OCI-M1 (cell line): ENCODE measurements at regions not wholly inside any gene's neighbourhood (a gene's known extent, or its start where the extent isn't known, plus 50 kb on each side); places are given as distances from the start of the nearest gene placed in this dataset.

Source experiments
- DNase-seq: peaks from one replicate; lab custom pipeline; 2025; lab: John Stamatoyannopoulos, UW

- DNase-seq: no peak
Measured at GRCh38 chr2:188720811-188721605, 253.2 kb upstream of the COL3A1 start.

DNA sequence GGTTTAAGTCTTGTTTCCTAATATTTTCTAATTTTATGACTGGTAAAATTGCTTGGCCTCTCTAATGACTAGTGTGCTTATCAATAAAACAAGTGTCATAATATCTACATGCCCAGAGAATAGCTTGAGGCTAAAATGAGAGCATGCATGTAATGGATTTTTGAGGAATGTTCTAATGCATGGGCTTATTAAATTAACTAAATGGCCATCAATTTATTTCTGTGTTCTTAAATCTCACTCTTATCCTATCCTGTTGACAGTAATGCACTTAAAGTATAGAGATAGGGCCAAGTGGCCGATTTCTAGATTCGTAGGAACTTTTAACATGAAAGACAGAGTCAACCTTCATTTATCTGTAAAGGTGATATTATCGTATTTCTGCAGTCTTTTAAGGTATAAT, 252.4 kb upstream of the COL3A1 start:
- no peak for DNase-seq

DNA sequence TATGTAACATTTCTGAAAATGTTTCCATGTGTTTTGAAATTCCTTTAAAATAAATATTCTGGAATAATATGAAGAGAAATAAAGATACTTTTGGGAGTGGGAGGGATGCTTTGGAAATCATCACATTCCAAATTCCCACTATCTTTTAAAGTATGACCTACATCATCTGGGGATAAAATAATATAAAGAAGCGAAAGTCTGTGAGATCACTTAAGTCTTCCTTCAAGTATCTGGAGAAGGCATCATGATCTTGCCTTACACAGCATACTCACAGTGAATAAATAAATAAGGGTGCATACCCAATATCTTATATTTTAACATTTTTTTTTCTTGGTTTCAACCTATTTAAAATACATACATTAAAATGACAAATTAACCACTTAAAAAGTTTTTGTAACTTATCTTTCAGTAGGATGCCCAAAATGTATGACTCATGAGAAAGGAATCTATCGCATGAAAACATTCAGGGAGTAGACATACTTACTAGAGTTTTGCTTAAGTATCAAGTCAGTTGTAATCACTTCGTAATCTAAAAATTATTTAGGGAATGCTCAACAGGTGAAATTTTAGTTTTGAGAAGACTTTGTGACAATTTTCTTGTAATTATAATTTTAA, 248.3 kb upstream of the COL3A1 start:
- no peak for DNase-seq

DNA sequence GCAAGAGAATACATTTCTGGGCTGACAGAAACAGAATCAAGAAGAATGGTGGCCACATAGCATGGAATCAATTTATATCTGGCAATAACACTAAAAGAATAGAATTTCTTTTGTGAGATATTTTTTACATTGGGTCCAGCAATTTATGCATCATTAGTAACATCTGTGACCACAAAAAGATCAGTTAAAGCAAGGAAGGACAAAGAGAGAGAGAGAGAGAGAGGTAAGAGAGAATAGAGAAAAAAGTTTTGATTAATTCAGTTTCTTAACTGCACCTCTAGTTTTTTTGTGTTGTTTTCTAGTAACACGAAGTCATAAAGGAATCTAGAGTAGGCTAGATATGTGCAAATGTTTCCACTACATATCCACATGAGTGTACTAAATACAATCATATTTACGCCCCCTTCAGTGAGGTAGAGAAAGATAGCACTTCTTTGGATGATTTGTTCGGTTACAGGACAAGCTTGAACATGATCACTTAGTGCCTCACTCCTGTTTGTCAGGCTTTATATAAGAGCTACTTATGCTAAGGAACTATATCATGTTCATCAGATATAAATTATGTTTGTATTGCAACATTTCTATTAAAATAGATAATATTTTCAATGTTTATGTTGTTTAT, 247.4 kb upstream of the COL3A1 start:
- no peak for DNase-seq

- no peak for DNase-seq
Measured at GRCh38 chr2:188727846-188728245, 246.3 kb upstream of the COL3A1 start.

DNA sequence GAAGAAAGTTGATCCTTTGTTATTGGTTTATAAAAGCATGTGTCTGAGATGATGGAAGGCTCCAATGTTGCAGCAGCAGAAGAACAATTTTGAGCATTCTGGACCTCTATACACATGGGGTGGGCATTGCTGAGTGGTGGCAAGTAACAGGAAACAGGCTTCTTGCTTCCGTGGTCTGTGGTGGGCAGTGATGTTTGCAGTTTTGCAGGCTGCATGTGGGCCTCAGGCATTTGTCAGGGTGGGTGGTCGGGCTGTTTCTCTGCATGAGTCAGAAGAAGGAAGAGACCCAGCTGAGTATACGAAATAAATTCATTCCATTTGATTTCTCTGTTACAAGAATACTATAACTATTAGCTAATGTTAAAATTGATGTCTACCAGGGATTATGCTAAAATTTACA, 239.5 kb upstream of the COL3A1 start:
- no peak for DNase-seq

- DNase-seq: no peak
Measured at GRCh38 chr2:188746727-188747126, 227.4 kb upstream of the COL3A1 start.

DNA sequence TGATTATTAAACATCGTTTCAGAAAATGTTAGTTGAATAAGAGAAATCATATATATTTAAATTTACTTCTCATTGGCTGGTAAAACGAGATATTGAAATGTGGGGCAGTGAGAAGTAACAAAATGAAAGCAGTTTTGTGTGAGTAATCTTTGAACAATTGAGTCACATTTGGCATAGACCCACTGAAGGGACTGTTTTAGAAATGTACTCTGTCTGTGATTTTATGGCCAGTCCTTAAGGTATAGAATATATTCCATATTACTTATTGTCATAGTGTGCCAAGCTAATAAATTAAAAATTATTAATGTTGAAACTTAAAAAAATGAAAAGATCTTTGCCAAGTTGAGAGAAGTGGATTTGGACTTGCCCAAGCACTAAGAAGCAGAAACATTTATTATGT, 222.4 kb upstream of the COL3A1 start:
- no peak for DNase-seq

DNA sequence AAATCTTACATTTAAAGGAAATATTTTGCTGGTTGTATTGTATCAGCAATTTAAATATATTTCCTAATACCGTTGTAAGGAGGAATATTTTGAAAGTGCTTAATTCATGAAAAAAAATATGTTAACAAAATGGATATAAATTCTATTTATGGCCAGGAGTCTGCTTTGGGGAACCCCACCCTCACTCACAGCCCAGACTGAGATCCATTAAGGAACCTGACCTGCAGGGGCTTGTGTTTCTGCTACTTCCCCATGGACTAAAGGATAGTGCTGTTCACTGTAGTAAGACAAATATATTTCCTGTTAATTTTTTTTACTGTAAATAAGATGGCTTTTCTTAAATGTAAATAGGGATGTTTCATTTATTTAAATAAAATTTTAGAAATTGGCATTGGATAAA, 221.9 kb upstream of the COL3A1 start:
- DNase-seq: no peak

DNA sequence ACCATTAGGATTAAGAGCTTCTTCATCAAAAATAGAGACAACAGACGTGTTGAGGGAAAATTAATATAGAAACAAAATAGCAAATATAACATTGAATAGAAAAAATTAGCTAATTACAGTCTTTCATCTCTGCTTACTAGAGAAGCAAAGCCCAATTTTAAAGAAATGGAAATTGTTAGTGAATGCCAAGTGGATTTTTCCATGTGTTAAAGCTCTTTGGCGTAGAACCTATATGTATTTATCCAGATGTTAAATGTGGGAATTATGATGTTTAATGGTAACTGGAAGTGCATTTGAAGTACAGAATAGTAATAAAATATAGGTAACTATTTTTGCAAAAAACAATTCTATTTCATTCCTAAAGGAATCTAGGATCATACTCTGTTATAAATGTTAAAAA, 212.0 kb upstream of the COL3A1 start:
- DNase-seq: no peak

GRCh38 chr2:188765522-188766470, 208.4 kb upstream of the COL3A1 start:
- DNase-seq: peak; percentile 62

GRCh38 chr2:188766471-188766856, 207.7 kb upstream of the COL3A1 start:
- DNase-seq: no peak

GRCh38 chr2:188767176-188767575, 207.0 kb upstream of the COL3A1 start:
- DNase-seq: no peak

DNA sequence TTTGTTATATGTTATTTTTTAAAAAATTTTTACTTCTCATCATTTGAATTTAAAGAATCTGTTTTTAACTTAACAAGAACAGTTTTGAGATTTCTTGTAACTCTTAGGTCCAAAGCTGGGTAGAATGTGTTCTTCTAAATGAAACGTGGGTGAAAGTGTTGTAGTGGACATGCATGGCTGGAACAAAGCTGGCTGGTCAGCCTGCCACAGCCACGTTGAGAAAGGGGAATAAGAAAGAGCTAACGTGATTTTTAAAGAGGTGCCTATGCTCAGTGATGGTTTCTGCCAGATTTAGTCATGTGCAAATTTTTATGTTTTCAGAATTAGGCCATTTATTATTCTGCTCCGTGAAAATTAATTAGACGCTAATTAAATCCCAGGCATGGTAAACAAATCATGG, 203.9 kb upstream of the COL3A1 start:
- DNase-seq: no peak

DNA sequence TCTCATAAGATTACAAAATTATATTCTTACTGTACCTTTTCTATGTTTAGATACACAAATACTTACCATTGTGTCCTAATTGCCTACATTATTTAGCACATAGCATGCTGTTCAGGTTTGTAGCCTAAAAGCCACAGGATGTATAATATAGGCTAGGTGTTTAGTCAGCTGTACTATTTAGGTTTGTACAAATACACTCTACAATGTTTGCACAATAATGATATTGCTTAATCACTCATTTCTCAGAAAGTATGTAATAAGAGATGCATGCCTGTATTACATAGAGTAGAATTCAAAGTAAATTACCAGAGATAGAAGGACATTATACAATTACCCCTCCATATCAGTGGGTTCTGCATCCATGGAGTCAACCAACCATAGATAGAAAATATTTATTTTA, 201.1 kb upstream of the COL3A1 start:
- DNase-seq: peak; percentile 27

- no peak for DNase-seq
Measured at GRCh38 chr2:188776634-188777033, 197.5 kb upstream of the COL3A1 start.

DNA sequence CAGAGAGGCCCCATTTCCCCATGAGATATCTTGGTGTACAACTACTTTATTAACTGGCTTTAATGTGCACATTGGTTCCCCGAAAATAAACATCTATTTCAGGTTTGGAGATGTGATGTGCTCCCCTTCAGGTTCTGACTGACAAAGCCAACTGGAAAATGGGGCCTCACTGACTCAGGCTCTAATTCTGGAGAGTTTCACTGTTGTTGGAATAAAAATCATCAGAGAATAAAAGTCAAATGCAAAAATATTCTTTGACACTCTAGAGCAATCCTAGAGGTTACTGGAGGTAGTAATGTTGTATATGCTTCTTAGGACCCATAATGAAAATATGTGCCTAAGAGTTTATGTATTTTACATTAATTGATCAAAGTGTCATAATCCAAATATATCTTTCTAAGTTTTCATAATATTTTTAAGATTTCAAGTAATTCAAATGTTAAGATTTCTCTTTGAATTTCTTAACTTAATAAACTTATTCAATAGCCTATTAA, 189.9 kb upstream of the COL3A1 start:
- DNase-seq: peak; percentile 11

DNA sequence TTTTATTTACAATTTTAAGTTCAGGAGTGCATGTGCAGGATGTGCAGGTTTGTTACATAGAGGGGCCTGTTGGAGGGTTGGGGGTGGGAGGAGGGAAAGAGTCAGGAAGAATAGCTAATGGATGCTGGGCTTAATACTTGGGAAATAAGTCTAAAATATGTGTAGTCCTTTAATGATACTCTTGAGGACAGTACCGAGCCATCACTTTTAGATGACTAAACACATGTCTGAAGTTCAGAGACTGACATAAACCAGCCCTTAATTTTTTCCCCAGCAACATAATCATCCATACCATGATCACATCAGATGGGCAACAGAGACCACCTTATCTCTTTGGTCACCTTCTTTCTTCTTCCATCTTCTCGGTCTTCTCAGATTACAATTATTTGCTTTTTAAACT, 189.1 kb upstream of the COL3A1 start:
- no peak for DNase-seq

GRCh38 chr2:188785490-188785889, 188.7 kb upstream of the COL3A1 start:
- no peak for DNase-seq

DNA sequence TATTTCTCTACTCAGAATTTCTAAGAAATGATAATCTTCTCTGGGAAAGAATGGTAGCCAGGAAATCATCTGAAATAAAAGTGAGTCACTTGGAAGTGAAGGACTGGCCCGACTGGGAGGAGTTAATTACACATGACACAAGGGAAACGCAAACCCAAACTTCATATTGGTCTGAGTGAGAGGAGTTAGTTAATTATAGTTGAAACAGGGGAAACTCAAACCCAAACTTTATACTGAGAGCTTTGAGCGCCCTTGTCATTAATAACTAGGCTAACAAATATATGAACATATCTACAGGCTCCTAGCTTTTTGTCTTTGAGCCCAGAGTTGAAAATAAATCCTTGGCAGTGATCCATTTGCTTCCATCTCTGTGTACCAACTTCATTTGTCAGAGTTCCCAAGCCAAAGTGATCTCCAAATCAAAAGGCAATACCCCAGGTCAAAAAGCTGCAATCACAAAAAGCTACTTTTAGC, 187.8 kb upstream of the COL3A1 start:
- DNase-seq: peak; percentile 88

DNA sequence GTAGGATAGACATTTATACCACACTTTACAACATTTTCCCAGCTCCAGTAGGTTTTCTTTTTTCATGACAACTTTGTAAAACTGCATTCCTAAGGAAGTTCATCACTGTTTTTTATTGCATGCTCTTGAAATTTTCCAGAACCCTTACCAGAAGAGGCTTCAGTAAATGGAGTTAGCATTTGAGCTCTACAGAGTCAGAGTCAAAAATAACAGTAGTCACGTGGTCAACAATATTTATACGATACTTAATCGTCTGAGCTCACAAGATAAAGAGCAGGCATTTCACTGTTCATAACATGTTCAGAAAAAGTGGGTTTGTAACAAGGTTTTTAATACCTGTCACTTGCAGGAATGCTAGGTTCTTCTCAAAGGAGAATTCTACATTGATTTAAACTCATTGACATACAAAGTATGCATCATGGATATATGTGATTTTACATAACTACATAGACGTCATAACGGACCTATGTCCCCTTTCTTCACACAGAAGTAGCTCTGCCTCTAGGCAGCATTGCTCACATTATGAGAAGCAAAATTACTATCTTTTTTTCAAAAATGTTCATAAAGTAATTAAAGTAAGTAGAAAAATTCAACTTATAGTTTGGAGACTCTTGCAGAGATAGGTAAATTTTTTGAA, 187.0 kb upstream of the COL3A1 start:
- DNase-seq: peak; percentile 72
